DMS79 treated with DMSO at 0.1 percent for 48 hours (cell line): ENCODE measurements at regions not wholly inside any gene's neighbourhood (a gene's known extent, or its start where the extent isn't known, plus 50 kb on each side); places are given as distances from the start of the nearest gene placed in this dataset.

Experiments used
- DNase-seq: peaks from one replicate; lab custom pipeline; 2025; lab: John Stamatoyannopoulos, UW

GRCh38 chr5:161134083-161134482 is 282.1 kb upstream of the ATP10B start:
- no peak for DNase-seq

DNA sequence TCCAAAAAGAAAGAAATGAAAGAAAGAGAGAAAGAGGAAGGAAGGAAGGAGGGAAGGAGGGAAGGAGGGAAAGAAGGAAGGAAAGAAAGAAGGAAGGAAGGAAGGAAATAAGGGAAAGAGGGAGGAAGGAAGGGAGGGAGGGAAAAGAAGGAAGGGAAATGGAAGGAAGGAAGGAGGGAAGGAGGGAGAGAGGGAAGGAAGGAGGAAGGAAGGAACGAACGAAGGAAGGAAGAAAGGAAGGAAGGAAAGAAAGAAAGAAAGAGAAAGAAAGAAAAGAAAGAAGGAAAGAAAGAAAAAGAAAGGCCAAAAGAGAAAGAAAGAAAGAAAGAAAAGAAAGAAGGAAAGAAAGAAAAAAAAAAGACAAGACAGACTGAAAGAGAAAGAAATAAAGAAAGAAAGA is 263.9 kb upstream of the ATP10B start:
- no peak for DNase-seq

GRCh38 chr5:161112371-161112770 is 260.4 kb upstream of the ATP10B start:
- no peak for DNase-seq

DNA sequence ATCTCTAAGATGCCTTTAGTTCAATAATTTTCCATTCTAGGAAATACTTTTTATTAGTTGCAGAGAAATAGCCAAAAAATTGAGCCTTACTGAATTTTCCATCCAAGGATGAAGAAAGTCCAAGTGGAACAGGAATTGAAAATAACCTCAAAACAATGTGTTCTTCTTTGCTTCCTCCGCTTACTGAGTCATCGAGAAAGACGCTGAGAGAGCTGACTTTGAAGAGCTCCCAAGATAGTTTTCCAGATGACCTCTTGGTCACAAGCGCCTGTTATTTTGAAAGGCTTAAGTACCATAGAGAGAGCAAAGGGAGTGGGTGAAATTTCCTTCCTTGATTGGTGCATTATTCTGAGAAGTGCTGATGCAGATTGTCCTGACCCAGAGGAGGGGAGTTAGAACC is 253.5 kb upstream of the ATP10B start:
- DNase-seq, result no peak

DNA sequence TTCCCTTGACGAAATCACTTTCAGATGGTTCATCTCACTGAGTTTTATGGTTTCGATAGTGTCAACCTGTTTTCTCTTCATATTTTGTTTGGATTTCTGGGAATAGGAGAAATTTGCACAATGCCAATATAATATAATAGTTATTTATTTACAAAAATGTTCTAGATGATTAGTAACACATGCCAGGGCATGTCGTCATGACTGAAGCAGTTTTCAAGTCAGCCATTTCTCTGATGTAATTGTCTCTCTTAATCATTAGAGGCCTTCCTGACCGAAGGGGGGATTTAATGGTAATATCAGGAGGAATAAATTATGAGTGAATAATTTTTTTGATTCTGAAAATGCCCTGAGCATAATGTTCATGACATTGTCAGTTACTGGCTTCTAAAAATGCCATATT is 246.5 kb upstream of the ATP10B start:
- DNase-seq, result no peak

GRCh38 chr5:161096581-161096980 is 244.6 kb upstream of the ATP10B start:
- no peak for DNase-seq

- no peak for DNase-seq
These were observed 243.9 kb upstream of the ATP10B start for GRCh38 chr5:161095953-161096352.

DNA sequence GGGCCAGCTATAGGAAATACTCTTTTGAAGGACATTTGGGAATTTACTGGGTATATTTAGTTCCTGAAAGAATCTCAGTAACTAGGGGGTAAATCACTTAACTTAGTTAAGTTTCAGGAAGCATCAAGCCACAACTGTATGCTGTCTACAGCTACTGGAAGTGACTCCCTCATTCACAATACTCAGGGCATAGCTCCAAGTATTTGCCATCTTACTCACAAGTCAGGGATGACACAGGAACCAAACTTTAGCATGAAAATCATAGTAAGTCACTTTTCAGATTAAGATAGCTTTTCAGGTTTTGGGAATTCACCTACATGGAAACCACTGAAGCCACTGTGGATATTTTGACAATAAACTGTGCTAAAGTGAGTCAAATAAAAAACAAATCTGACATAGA is 242.4 kb upstream of the ATP10B start:
- no peak for DNase-seq

- no peak for DNase-seq
These were observed 241.1 kb upstream of the ATP10B start for GRCh38 chr5:161093100-161093499.

DNA sequence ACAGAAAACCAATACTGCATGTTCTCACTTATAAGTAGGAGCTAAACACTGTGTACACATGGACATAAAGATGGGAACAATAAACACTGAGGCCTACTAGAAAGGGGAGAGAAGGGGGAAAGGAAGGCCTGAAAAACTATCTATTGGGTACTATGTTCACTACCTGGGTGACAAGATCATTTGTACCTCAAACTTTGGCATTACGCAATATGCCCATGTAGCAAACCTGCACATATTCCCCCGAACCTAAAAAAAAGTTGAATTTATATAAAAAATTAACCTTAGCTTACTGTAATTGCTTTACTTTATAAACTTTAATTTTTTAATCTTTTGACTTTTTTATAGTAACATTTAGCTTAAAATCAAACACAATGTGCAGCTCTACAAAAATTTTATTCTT is 237.6 kb upstream of the ATP10B start:
- DNase-seq, result no peak

DNA sequence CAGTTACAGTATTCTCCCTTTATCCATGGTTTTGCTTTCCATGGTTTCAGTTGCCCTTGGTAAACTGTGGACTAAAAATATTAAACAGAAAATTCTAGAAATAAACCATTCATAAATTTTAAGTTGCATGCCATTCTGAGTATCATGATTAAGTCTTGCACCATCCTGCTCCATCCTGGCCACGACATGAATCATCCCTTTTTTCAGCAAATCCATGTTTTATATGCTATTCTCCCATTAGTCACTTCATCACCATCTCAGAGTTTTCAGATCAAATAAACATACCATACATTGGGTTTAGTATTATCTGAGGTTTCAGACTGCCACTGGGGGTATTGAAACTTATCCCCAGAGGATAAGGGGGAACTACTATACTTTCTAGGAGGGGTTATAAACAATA is 234.4 kb upstream of the ATP10B start:
- no peak for DNase-seq

GRCh38 chr5:161085056-161085455 is 233.0 kb upstream of the ATP10B start:
- DNase-seq, result no peak

DNA sequence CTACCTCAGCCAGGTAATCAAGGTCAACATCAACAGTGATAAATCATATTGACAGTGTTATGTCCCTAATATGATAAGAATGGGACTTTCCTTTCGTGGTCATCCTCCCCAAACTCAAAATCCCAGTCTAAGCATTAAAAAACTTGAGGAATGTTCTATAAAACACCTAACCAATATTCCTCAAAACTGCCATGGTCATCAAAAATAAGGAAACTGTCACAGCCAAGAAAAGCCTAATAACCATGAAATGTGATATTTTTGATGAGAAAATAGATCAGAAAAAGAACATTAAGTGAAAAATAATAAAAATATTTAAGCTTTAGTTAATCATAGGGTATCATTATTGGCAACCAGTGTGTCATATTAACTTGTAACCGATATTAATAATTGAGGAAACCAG is 232.1 kb upstream of the ATP10B start:
- no peak for DNase-seq

GRCh38 chr5:161078793-161079192 is 226.8 kb upstream of the ATP10B start:
- DNase-seq, result no peak

DNA sequence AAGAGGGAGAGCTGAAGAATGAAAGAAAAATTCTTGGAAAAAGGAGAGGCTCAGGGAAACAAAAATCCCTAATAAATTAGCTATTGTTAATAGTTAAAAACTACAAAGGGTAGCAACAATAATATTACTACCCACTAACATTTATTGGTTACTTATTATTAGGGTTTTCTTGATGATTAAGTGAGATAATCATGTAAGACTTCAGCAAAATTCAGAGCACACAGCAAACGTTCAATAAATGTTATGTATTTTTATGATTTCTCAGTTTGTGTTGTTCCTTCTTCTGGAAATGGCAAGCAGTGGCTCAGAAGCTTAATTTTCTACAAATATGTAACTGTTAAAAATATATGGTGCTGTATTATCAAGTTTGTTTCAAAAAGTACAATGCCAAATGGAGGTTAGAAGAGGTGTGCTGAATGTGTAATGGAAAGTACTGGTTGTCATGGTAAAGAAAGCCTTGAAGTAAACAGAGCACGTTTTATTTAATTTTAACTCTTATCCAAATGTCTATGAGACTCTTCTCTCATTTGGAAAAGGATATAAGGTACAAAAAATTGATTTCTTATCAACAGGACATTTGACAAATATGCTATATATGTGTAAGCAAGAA is 226.0 kb upstream of the ATP10B start:
- no peak for DNase-seq

DNA sequence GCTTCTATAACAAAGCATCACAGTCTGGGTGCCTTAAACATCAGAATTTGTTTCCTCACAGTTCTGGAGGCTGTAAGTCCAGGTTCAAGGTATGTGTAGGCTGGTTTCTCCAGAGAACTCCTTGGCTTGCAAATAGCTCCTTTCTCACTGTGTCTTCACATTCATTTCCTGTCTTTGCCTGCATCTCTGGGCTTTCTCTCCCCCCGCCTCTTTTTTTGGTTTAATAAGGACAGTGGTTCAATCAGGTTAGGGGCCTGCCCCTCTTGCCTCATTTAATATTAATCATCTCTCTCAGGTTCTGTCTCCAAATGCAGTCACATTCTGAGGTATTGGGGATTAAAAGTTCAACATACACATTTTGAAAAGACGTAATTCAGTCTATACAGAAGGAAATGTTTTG is 225.5 kb upstream of the ATP10B start:
- DNase-seq, result no peak

DNA sequence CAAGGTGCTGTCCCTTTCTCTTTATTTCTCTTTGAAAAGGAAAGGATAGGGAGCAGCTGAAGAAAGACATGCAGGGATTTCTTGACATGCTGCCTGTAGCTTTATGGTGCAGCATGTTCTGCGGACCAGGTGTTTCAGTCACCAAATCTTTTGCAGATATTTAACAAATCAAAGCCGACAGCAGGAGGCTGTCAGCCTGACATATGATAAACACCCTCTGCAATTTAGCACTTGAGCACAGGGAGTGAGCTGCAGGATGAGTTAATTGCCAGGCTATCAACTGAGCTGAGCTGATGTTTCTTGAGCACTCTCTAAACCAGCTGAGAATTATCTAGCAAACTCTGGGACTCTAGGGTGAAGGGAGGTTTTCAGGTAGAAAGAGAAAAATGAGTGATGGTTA is 212.8 kb upstream of the ATP10B start:
- DNase-seq, result no peak

DNA sequence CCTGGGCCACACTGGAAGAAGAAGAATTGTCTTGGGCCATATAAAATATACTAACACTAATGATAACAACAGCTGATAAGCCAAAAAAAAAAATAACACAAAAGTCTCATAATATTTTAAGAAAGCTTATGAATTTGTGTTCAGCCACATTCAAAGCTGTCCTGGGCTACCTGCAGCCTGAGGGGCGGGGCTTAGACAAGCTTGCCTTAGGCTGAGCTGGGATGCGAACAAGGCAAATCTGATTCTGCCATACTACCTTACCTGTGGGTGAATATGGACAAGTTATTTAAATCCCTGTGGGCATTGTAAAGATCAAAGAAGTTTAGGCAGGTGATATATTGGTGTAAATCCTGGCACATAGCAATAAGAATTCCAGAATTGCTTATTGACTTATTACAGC is 212.3 kb upstream of the ATP10B start:
- DNase-seq, result no peak

DNA sequence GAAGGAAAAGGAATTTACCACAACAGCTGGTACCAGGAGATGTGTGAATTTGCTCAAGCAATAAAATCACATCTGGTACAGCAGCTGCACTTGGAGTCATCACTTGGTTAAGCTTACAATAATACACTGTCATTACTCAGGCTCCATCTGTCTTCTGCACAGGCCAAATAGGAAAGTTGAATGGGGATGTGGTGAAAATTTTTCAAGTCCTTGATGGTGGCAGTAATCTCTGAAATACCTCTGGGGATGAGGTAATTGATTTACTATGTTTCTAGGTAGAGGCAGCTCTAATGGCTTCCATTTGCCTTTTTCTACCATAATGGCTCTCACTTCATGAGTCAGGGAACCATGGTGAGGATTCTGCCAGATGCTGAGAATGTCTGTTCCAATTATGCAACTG is 206.8 kb upstream of the ATP10B start:
- DNase-seq, result no peak

- DNase-seq, result peak; percentile 88
These were observed 200.0 kb upstream of the ATP10B start for GRCh38 chr5:161051920-161052500.

- no peak for DNase-seq
These were observed 195.0 kb upstream of the ATP10B start for GRCh38 chr5:161047024-161047423.

- DNase-seq, result no peak
These were observed 190.9 kb upstream of the ATP10B start for GRCh38 chr5:161042862-161043261.

- no peak for DNase-seq
These were observed 190.4 kb upstream of the ATP10B start for GRCh38 chr5:161042443-161042842.

GRCh38 chr5:161040818-161041217 is 188.8 kb upstream of the ATP10B start:
- no peak for DNase-seq
